ENCODE measurements at regions not wholly inside any gene's neighbourhood (a gene's known extent, or its start where the extent isn't known, plus 50 kb on each side); places are given as distances from the start of the nearest gene placed in this dataset.

- DNase-seq (ENCODE audit: insufficient read length, low spot score) (no peak), FAIRE-seq (no peak)
- TF ChIP-seq CTCF (IDR thresholded peaks at IDR 0.05; ENCODE audit: insufficient read depth, missing control alignments), result no peak
Observed at GRCh38 chr13:27327633-27328032, 57.0 kb downstream of the RASL11A start.

GRCh38 chr13:27329210-27329609 lies 58.6 kb downstream of the RASL11A start:
- FAIRE-seq (no peak), DNase-seq (ENCODE audit: insufficient read length, low spot score) (no peak)
- TF ChIP-seq CTCF (IDR thresholded peaks at IDR 0.05; ENCODE audit: insufficient read depth, missing control alignments), result no peak

GRCh38 chr13:27334774-27335435 lies 64.3 kb downstream of the RASL11A start:
- FAIRE-seq (peak; percentile 29), DNase-seq (ENCODE audit: insufficient read length, low spot score) (peak; percentile 46)
- TF ChIP-seq CTCF (IDR thresholded peaks at IDR 0.05; ENCODE audit: insufficient read depth, missing control alignments), result no peak

DNA sequence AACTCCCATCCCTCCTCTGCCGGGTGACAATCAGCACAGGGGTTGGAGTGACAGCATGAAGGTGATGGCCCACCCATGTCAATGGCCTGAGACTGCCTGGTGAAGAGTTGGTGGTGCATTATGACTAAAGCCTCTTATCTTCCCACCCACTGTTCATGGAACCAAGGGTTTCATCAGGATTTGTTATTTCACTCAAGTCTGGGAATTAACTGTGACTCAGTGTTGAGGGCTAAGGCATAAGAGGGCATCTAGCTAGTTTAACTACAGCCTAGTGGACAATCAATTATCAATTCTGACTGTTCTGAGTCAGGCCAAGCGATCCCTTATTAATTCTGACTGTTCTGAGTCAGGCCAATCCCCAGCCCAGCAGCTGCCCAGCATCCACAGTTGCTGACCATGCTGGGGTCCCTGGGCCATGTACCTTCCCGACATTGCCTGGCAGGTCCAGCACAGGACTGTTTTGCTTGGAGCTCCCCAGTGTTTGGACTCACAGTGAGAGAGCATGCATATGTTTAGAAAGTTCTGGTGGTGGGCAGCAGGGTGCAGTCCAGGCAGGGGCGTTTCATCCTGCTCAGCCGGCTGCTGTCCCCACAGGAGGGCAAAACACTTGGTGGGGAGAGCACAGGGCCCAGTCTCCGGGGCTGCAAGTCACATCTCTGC lies 65.5 kb downstream of the RASL11A start:
- FAIRE-seq, result no peak
- no peak for DNase-seq (ENCODE audit: insufficient read length, low spot score)
- TF ChIP-seq CTCF (IDR thresholded peaks at IDR 0.05; ENCODE audit: insufficient read depth, missing control alignments), result no peak

GRCh38 chr13:27338207-27338606 lies 67.6 kb downstream of the RASL11A start:
- no peak for TF ChIP-seq CTCF (IDR thresholded peaks at IDR 0.05; ENCODE audit: insufficient read depth, missing control alignments)
- FAIRE-seq, result no peak
- no peak for DNase-seq (ENCODE audit: insufficient read length, low spot score)

DNA sequence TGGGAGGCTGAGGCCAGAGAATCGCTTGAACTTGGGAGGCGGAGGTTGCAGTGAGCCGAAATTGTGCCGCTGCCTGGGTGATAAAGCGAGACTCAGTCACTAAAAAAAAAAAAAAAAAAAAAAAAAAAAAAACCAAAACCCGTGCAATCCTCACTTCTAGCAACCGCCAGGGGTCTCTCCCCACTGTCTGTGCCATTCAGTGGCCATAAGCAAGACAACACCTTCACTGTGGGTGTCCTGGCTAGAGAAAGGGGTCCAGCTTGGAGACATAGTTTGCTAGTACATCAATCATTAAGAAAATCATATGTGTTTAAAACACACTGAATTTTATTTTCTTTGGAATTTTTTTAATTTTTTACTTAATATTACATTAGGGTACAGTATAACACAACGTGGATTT lies 68.2 kb downstream of the RASL11A start:
- FAIRE-seq, result no peak
- TF ChIP-seq CTCF (IDR thresholded peaks at IDR 0.05; ENCODE audit: insufficient read depth, missing control alignments), result no peak
- DNase-seq (ENCODE audit: insufficient read length, low spot score), result no peak

DNA sequence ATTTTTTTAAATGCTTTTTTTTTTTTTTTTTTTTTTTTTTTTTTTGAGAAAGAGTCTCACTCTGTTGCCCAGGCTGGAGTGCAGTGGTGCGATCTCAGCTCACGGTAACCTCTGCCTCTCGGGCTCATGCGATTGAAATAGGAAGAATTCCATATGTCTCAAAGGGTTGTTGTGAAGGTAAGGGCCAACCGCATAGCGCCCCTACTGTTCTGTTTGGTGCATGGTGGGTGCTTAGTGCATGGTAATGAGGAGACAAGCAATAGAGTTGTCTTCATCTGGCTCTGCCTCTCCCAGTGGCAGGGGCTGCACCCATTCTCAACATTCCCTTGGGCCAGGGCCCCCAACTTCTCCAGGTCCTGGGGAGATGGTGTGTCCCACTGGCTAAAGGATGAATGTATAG lies 68.7 kb downstream of the RASL11A start:
- peak; percentile 73 for TF ChIP-seq CTCF (IDR thresholded peaks at IDR 0.05; ENCODE audit: insufficient read depth, missing control alignments)
- DNase-seq (ENCODE audit: insufficient read length, low spot score), result peak; percentile 42
- no peak for FAIRE-seq

Data from D721Med (cell line).